NCI-H460 (cell line): ENCODE measurements at regions not wholly inside any gene's neighbourhood (a gene's known extent, or its start where the extent isn't known, plus 50 kb on each side); places are given as distances from the start of the nearest gene placed in this dataset.
"Not testable (repeated sequence)": the region's sequence is repeated elsewhere in the genome, so short reads cannot be mapped to it uniquely, and the experiment has no call there.

Experiments
- DNase-seq: peaks from one replicate; pipeline ENCODE4 v3.0.0-alpha.2; 2016; ENCODE audit warnings: low read depth; ENCODE audit errors: extremely low read depth

- peak; percentile 62 for DNase-seq
These were observed 930.5 kb upstream of the NOVA1 start for GRCh38 chr14:27528328-27528727.

GRCh38 chr14:27536748-27537147 lies 938.9 kb upstream of the NOVA1 start:
- no peak for DNase-seq

- no peak for DNase-seq
These were observed 948.3 kb upstream of the NOVA1 start for GRCh38 chr14:27546111-27546510.

GRCh38 chr14:27553790-27554189 lies 956.0 kb upstream of the NOVA1 start:
- peak; percentile 13 for DNase-seq

GRCh38 chr14:27557445-27557844 lies 959.6 kb upstream of the NOVA1 start:
- no peak for DNase-seq

- no peak for DNase-seq
These were observed 962.0 kb upstream of the NOVA1 start for GRCh38 chr14:27559848-27560247.

- DNase-seq: no peak
These were observed 969.1 kb upstream of the NOVA1 start for GRCh38 chr14:27566843-27567382.

GRCh38 chr14:27573018-27573417 lies 975.2 kb upstream of the NOVA1 start:
- no peak for DNase-seq

- DNase-seq: no peak
These were observed 989.3 kb upstream of the NOVA1 start for GRCh38 chr14:27587103-27587502.

GRCh38 chr14:27605282-27605681 lies 1007.4 kb upstream of the NOVA1 start:
- no peak for DNase-seq

GRCh38 chr14:27608377-27608776 lies 1010.5 kb upstream of the NOVA1 start:
- DNase-seq: no peak

GRCh38 chr14:27612121-27612520 lies 1014.3 kb upstream of the NOVA1 start:
- no peak for DNase-seq

GRCh38 chr14:27613102-27613501 lies 1015.3 kb upstream of the NOVA1 start:
- no peak for DNase-seq

GRCh38 chr14:27623782-27624181 lies 1025.9 kb upstream of the NOVA1 start:
- DNase-seq: no peak

GRCh38 chr14:27634056-27634970 lies 1036.5 kb upstream of the NOVA1 start:
- DNase-seq: no peak

- DNase-seq: not testable (repeated sequence)
These were observed 1042.9 kb upstream of the NOVA1 start for GRCh38 chr14:27640688-27641087.

- DNase-seq: no peak
These were observed 1044.5 kb upstream of the NOVA1 start for GRCh38 chr14:27642251-27642866.

GRCh38 chr14:27660683-27661082 lies 1062.8 kb upstream of the NOVA1 start:
- DNase-seq: no peak

- DNase-seq: no peak
These were observed 1070.7 kb upstream of the NOVA1 start for GRCh38 chr14:27668531-27668930.

- peak; percentile 7 for DNase-seq
These were observed 1074.2 kb upstream of the NOVA1 start for GRCh38 chr14:27672047-27672446.

GRCh38 chr14:27672811-27673737 lies 1075.2 kb upstream of the NOVA1 start:
- not testable (repeated sequence) for DNase-seq
